GM21786 (cell line): ENCODE measurements at regions not wholly inside any gene's neighbourhood (a gene's known extent, or its start where the extent isn't known, plus 50 kb on each side); places are given as distances from the start of the nearest gene placed in this dataset.
"Not testable (repeated sequence)": the region's sequence is repeated elsewhere in the genome, so short reads cannot be mapped to it uniquely, and the experiment has no call there.

Experiments
- ATAC-seq: cut with Tn5 transposase; IDR thresholded peaks from one replicate; pipeline ENCODE4 v1.9.1; 2021; ENCODE audit not compliant: unreplicated experiment

DNA sequence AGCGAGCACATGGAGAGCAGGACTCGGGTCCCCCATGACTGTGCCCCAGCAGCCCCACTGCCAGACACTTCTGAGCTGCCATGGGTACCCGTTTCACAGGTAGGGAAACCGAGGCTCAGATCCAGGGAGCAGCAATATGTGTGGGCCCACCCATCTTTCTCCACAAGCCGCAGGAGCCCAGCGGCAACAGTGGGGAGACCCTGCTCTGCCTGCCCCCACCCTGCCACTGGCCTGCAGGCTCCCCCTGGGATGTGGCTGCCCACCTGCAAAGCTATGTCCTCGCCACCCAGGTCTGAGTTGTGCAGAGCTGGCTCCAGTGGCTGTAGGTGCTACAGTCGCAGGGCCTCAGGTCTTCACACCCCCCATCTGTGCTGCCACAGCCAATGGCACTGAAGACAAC lies 50.6 kb upstream of the C1QTNF9B start:
- ATAC-seq, result no peak

DNA sequence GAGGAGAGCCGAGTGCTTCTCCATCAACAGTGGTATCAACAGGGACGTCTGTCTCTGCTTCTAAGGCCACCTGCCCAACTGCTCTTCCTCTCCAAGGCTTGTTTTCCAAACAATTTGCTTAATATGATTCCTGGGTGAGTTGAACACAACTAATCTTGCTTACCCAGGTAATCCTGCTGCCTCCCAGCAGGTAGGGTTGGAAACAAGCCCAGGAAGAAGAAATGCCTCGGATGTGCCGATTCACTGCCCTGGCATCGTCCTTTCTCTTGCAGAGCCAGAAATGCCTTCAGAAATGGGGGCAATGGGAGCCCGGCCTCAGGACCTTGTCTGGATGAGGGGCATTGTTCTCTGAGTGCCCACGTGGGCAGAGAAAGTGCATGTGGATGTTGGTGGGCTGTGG lies 51.9 kb upstream of the C1QTNF9B start:
- ATAC-seq, result no peak

DNA sequence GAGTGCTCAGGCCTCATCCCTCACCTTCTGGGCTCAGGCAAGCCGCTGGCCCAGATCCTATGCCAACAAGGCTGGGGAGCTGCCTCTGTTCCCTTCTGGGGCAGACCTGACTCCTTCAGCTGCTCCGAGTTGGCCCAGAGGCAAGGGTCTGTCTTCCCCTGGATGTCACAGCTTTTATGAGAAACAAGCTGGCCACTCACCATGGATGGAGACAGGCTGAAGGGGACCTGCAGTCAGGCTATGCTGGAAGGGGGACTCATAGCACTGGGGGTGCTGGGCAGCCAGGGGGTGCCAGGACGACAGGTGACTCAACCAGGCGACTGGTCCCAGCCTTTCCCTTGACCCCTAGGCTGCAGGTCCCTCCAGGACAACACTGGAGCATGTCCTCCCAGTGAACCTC lies 52.4 kb upstream of the C1QTNF9B start:
- no peak for ATAC-seq

DNA sequence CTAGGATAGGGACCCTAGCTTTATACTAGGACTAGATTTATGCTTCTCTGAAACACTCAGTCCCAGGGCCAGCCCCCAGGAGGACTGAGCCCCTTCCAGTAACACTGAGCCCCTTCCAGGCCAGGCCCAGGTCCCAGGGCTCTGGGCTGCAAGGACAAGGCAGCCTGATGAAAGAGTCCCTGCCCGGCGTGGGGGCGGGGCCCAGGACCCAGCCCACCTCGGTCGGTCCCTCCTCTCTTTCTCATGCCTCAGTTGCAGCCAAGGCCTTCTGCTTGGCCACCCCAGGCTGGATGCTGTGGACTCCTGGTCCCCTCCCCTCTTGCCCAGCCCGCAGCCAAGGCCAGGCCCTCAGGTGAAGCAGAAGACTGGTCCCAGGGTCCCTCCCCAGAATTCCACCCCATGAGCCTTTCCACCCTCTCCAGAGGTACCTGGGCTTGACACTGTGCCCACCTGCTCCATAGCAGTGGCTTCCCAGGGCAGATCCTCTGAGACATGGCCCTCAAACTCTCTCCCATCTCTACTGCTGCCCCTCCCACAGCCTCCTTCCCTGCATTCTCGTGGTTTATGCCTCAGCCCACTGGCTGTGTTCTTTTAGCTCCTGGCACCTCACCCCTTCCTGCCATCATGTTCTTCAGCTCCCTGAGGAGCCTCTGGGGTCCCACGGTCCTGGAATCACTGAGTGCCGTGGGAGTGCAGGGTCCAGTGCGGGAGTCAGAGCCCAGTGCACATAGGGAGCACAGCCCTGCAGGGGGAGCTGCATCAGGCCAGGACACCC lies 53.6 kb upstream of the C1QTNF9B start:
- ATAC-seq, result no peak

DNA sequence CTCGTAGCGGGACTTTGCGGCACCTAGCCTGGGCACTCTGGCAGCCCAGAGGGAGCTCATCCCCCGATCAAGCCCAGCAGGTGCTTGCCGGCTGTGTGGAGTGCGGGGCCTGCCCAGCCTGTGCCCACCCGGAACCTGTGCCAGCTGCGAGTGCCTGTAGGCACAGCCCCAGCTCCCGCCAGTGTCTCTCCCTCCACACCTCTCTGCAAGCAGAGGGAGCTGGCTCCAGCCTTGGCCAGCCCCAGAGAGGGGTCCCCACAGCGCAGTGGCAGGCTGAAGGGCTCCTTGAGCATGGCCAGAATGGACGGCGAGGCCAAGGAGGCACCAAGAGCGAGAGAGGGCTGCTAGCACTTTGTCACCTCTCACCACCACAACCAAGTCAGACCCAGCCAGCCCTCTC lies 55.5 kb upstream of the C1QTNF9B start:
- no peak for ATAC-seq

DNA sequence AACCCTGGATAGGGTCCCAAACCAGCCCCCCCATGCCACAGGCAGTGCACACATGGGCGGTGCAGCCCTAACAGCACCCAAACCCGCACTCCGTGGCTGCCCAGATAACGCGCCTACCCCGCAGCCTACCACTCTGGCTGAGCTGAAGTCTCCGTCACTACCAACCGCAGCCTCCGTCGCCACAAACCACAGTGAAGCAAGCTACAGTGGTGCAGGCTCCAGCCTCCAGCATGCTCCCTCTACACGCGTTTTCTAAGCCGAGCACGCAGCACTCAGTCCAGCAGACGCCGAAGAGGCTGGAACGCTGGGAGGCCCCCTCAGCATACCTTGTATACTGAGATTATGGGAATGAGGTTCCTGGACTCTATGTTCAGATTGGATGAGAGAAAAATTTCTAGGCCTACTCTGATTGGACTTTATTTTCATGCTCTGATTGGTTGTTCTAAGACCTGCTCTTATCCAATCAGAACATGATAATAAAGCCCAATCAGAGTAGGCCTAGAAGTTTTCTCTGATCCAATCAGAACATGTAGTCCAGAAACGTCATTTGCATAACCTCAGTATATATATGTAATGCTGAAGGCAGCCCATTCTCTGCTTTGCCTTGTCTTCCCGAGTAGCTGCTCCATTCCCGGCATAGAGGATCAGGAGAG lies 56.7 kb upstream of the C1QTNF9B start:
- no peak for ATAC-seq

DNA sequence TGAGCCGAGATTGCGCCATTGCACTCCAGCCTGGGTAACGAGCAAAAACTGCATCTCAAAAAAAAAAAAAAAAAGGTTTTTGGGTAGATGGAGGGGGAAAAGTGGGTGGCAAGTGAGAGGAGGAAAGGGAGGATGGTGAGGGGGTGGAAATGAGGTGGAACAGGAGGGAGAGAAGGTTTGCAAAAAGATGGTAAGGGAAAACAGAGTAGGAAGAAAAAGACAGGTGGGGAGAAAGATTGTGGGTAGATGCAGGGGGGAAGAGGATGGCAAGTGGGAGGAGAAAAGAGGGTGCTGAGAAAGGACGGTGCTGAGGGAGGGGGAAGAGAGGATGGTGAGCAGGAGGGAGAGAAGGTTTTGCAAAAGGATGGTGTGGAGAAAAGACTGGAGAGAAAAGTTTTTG lies 57.8 kb upstream of the C1QTNF9B start:
- ATAC-seq, result no peak

DNA sequence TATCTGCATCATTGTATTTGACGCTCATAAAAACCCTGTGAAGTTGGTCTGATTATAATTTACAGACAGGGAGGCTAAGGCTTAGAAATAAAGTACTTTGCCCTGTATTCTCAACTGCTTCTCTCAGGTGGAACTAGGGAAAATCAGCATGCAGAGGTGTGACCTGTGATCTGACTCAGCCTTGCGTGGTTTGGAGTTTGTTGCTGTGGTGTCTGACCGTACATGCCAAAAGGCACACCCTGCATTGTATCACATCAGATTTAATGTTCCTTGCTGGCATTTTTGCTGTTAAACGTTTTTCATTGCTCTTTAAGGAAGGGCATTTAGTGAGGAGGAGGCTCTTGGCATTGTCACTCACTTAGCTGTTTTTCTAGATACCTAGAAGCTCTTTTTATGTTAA lies 58.8 kb upstream of the C1QTNF9B start:
- ATAC-seq, result peak; percentile 83

DNA sequence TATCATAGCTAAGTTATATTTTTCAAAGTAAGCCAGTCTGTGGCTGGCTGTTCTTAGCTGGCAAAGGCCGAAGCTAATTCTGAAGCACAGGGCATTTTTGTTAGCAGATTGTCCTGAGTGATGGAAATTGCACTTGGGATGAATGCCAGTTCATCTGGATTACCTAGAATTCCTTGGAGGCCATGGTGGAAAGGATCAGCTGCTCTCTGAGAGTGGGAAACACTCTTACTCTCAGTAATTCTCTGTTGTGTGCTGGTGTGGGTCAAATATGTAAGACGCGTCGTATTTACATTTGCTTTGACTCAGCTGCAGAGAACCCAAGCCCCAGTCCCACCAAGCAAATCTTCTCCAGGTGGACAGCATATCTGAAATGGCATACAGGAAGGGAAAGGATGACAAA lies 60.7 kb upstream of the C1QTNF9B start:
- no peak for ATAC-seq

DNA sequence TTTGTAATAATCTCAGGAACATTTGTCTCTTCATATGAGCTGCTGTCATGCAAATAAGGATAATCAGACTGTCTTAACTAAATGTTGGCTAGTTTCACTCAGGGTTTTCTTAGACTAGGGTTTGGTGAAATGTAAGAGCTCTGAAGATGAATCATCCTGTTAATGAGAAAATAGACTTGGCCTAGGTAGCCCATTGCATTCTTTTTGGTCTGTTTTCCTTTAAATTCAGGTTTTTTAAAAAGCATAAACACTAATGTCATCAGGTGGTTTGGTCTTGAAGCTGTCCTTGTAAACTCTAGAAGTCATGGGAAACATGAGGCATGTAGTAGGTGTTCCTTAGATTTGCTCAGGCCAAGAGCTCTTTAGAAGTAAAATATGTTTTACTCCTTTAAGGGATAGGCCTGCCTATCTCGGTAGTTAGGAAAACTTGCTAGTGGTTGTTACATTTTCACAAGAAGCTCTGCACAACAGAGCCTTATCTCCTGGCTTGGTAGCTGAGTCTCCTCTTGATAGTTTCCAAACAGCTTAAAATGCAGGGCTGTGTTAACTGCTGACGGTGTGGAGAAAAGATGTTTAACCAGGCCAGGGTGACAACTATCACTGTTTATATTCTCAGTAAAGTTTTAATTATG lies 62.0 kb upstream of the C1QTNF9B start:
- ATAC-seq, result no peak

DNA sequence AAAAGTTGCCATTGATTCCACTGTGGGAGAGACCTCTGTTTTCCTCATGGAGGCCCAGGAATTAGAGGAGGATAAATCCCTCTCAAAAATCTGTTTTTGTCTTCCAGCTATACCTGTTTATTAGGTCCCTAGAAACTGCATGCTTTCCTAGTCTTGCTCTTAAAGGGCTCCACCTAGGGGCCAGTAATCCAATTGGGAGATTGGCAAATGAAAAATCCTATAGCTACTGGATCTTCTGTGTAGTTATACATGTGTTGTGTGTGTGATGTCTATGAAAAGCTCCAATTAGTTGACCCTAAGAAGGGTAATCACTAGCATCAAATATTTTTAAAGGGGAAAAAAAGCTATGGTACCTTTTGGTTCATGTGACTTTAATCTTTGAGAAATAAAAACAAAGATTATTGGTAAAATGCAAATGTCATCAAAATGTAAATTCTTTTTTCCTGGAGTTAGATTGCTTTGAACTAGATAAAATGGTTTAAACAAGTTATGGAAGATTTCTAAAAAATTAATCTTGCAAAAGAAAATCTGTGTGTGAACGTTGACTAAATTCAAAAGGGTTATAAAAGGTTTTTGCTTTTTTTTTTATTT lies 63.4 kb upstream of the C1QTNF9B start:
- no peak for ATAC-seq

DNA sequence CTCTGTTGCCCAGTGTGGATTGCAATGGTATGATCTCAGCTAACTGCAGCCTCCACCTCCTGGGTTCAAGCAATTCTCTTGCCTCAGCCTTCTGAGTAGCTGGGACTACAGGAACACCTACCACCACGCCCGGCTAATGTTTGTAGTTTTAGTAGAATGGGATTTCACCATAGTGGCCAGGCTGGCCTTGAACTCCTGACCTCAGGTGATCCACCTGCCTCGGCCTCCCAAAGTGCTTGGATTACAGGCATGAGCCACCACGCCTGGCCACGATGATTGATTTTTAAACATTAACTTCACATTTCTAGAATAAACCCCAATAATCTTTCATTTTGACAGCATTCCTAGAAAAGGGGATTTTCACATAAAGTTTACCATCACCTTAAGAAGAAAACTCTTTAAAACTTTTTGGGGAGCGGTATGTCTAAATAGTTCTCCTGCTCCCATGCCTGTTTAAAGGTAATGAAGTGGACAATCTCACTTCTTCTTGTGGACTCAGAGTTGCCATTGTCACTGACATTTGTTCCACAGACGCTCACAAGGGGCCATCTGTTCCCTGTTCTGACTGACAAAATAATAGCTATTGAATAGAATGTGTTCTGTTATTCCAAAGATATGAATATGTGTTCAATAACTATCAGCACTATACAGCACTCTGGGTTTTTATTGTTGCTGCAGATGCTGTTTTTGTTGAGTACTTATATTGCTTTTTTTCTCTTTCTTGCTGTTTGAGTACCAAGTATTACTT lies 66.1 kb upstream of the C1QTNF9B start:
- no peak for ATAC-seq

DNA sequence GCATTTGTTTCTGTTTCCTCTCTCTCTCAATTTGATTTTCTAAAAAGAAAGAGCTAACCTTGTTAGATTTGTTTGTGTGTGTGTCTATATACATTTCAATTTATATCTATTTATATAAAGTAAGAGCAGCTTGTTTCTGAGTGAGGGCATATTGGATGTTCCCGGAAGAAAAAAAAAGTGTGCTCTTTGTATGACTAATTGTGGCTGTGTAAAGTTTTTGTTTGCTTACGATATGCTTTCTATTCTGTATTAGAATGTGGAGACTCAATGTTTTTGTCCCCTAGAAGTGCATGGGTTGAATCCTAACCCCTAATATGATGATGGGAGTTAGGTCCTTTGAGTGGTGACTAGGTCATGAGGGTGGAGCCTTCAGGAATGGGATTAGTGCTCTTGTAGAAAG lies 66.6 kb upstream of the C1QTNF9B start:
- peak; percentile 48 for ATAC-seq

DNA sequence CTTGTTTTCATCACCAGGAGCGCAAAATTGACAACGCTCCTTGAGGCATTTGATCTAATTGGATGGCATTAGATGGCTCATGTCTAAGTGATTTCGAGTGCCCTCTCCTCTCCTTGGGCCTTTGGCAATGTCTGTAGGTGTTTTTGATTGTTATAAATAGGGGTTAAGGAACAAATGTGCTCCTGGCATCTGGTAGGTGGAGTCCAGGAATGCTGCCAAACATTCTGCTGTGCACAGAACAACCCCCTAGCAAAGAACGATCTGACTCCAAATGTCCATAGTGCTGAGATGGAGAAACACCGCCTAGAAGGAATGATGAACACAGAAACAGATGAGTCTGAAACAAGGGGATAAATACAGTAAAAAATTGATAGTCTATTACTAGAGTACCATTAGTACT lies 68.0 kb upstream of the C1QTNF9B start:
- ATAC-seq, result no peak

DNA sequence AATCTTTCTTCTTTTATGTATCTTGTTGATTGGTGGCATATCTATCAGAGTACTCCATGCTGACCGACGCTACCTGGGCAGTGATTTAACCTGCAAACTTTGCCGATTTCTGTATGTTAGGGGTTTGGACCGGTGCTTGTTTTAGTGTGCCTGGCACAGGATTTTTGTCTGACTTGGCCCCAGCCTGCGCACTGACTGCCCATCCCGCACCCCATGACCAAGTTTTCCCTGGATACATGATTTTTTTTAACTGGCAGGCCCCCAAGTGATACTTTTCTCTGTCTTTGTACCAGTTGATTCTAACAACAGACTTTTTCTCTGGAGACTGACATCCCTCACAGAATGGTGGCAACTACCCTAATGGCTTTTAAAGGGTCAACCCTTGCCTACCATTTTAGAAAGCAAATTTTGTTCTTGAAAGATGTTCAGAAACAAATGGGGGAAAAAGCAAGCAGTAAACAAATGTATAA lies 69.0 kb upstream of the C1QTNF9B start:
- no peak for ATAC-seq

DNA sequence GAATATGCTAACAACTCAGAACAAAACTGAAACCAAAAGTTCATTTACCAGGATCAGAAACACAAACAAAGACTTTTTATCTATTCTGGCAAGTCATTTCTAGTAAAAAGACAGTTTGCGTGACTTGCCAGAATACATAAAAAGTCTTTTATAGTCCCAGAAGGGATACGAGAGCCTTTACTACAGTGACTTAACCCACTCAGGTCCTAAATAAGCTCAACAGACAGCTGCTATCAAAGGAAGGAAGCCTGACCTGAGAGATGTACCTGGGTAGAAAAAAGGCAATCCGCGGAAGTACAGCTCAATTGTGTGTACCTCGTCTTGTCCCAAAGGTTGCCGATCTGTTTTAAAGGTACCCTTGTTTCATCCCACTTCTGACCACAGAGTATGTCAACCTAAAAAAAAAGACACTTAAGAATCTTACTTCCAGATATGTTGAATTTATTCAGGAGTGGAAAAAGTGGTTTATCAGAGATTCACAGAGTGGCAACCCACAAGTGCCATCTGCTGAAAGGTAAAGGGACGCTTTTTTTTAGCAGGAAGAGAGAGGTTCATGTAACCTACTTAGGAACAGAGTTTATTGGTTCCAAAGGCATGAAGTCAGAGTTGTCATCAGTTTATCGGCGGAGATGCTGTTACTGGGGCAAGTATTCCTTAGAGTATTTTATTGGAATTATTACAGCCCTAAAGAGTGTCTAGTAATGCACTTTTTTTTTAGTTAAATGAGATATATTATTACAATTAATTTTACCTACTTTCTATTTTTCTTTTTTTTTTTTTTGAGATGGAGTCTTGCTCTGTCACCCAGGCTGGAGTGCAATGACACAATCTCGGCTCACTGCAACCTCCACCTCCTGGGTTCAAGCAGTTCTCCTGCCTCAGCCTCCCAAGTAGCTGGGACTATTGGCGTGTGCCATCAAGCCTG lies 69.7 kb upstream of the C1QTNF9B start:
- peak; percentile 52 for ATAC-seq

DNA sequence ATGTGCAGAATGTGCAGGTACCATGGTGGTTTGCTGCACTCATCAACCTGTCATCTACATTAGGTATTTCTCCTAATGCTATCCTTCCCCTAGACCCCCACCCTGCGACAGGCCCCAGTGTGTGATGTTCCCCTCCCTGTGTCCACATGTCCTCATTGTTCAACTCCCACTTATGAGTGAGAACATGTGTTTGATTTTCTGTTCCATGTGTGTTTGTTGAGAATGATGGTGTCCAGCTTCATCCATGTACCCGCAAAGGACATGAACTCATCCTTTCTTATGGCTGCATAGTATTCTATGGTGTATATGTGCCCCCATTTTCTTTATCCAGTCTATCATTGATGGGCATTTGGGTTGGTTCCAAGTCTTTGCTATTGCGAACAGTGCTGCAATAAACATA lies 70.5 kb upstream of the C1QTNF9B start:
- not testable (repeated sequence) for ATAC-seq

DNA sequence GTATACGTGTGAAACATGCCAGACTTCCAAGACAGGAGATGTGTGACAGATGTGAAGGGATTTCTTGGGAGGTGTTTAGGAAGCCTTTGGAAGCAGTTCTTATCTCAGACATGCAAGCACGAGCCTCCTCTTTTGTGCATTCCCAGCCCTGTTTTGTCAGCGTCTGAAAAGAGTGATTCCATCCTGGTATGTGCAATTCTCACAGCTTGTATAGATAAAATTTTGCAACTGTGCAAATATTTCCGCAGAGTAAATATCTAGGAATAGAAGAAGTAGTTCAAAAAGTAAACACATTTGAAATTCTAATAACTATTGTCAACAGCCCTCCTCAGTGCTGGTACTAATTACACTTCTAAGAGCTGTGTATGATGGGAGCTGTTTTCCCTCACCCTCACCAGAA lies 72.3 kb upstream of the C1QTNF9B start:
- no peak for ATAC-seq

DNA sequence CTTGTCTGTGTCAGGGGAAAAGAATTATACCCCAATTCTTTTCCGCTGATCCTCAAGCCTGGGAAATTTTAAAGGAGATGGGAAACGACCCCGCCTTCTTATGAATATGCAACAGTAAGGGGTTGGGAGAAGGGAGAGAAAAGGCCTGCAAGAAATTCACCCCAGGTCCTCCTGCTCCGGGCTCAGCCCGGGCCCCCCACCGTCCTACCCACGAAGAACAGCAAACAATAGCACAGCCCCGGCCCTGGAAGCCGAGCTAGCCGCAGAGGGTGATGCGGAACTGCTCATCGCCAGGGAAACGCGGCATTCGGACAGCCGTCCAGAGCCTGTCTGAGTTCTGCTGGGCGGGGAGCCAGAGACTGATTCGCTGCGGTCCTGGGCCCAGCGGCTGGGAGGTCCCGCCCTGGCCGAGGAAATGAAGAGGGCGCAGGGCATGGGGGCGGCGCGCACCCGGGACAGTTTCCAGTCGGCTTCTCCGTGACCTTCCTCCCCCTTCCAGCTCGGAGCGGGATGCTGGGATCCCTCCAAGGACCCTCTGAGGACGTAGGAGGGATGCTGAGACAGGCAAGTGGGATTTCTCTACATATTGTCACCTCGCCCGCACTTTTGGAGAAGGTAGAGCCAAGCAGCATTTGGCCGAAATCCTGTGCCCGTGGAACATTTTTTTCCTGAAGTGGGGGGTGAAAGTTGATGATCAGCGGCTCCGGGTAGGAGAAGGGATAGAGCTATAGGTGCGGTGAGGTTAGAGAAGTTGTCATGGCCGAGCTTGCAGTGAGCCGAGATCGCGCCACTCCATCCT lies 82.3 kb upstream of the C1QTNF9B start:
- peak; percentile 68 for ATAC-seq
